ENCODE measurements at regions not wholly inside any gene's neighbourhood (a gene's known extent, or its start where the extent isn't known, plus 50 kb on each side); places are given as distances from the start of the nearest gene placed in this dataset.
A peak's percentile ranks its signal among the peaks of the same experiment; 100 is the strongest.

DNA sequence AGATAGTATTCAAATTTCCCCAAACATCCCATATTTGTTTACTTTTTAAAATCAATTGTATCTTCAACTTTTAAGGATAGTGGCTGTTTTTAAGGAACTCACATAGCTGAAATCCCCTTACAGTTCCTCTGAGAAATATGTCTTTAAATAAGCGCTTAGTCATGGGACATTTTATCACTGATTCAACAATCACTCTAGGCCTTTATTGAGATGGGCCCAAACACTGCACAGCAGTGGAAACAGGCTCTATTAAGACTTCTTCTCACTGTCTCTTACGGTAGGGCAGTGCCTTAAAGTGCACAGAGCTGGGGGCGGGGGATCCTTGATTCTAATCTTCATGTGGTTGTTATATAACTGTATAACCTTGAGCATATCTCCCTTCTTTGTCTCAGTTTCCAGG is 59.8 kb upstream of the RREB1 start (continued):
- peak; percentile 7 for TF ChIP-seq MEIS2 (IDR thresholded peaks at IDR 0.05; ENCODE audit: partially characterized antibody)
- TF ChIP-seq, protein P1, sequence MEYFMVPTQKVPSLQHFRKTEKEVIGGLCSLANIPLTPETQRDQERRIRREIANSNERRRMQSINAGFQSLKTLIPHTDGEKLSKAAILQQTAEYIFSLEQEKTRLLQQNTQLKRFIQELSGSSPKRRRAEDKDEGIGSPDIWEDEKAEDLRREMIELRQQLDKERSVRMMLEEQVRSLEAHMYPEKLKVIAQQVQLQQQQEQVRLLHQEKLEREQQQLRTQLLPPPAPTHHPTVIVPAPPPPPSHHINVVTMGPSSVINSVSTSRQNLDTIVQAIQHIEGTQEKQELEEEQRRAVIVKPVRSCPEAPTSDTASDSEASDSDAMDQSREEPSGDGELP (CRISPR knock-in tag; IDR thresholded peaks at IDR 0.05; ENCODE audit: borderline replicate concordance) = no peak
- TF ChIP-seq ARID3A (IDR thresholded peaks at IDR 0.05; ENCODE audit: borderline replicate concordance, low read depth, low read length) = peak; percentile 95
- TF ChIP-seq DEAF1 (CRISPR knock-in tag; IDR thresholded peaks at IDR 0.05) = peak; percentile 6; the same call in 1 of the 2 replicates
- TF ChIP-seq, protein P2, sequence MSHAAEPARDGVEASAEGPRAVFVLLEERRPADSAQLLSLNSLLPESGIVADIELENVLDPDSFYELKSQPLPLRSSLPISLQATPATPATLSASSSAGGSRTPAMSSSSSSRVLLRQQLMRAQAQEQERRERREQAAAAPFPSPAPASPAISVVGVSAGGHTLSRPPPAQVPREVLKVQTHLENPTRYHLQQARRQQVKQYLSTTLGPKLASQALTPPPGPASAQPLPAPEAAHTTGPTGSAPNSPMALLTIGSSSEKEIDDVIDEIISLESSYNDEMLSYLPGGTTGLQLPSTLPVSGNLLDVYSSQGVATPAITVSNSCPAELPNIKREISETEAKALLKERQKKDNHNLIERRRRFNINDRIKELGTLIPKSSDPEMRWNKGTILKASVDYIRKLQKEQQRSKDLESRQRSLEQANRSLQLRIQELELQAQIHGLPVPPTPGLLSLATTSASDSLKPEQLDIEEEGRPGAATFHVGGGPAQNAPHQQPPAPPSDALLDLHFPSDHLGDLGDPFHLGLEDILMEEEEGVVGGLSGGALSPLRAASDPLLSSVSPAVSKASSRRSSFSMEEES (CRISPR knock-in tag; IDR thresholded peaks at IDR 0.05) = peak; percentile 7; the same call in 1 of the 2 replicates
- no peak for TF ChIP-seq ZNF583 (CRISPR knock-in tag; IDR thresholded peaks at IDR 0.05)
- TF ChIP-seq RHOXF2B (CRISPR knock-in tag; conservative IDR thresholded peaks at IDR 0.05) = no peak
- TF ChIP-seq KDM1A (IDR thresholded peaks at IDR 0.05) = peak in 1 of 2 experiments; percentile 10; a peak in 1 of 4 replicates
- TF ChIP-seq ZNF3 (CRISPR knock-in tag; IDR thresholded peaks at IDR 0.05) = peak; percentile 94
- no peak for TF ChIP-seq YY1 (IDR thresholded peaks at IDR 0.05; ENCODE audit: borderline replicate concordance in 1 of 3, control insufficient read depth in 1 of 3, extremely low read depth in 1 of 3, insufficient read depth in 3 of 3, insufficient read length in 1 of 3, insufficient replicate concordance in 2 of 3, low read depth in 1 of 3, low read length in 2 of 3)

All from K562 (cell line).